ENCODE measurements at regions not wholly inside any gene's neighbourhood (a gene's known extent, or its start where the extent isn't known, plus 50 kb on each side); places are given as distances from the start of the nearest gene placed in this dataset.

GRCh38 chr2:120681181-120681580 is 54.5 kb upstream of the GLI2 start (continued):
- no peak for TF ChIP-seq CHD7 (IDR thresholded peaks at IDR 0.05; ENCODE audit: insufficient replicate concordance, low read length)
